ENCODE measurements at regions not wholly inside any gene's neighbourhood (a gene's known extent, or its start where the extent isn't known, plus 50 kb on each side); places are given as distances from the start of the nearest gene placed in this dataset.

DNA sequence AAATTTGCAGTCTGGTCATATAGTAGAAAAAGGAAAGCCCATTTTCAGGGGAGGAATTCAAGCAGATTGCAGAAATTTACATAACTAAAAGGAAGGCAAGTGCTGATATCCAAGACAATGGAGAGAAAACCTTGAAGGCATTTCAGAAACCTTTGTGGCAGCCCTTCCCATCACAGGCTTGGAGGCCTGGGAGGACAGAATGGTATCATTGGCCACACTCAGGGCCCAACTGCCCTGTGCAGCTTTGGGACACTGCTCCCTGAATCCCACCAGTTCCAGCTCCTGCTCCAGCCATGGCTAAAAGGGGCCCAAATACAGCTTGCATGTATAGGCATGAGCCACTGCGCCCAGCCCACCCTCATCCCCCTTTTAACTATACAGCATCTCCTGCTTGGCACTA lies 81.1 kb upstream of the NYAP2 start:
- TF ChIP-seq, protein P1, sequence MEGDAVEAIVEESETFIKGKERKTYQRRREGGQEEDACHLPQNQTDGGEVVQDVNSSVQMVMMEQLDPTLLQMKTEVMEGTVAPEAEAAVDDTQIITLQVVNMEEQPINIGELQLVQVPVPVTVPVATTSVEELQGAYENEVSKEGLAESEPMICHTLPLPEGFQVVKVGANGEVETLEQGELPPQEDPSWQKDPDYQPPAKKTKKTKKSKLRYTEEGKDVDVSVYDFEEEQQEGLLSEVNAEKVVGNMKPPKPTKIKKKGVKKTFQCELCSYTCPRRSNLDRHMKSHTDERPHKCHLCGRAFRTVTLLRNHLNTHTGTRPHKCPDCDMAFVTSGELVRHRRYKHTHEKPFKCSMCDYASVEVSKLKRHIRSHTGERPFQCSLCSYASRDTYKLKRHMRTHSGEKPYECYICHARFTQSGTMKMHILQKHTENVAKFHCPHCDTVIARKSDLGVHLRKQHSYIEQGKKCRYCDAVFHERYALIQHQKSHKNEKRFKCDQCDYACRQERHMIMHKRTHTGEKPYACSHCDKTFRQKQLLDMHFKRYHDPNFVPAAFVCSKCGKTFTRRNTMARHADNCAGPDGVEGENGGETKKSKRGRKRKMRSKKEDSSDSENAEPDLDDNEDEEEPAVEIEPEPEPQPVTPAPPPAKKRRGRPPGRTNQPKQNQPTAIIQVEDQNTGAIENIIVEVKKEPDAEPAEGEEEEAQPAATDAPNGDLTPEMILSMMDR (conservative IDR thresholded peaks at IDR 0.05), result no peak
- no peak for TF ChIP-seq EZH2 (IDR thresholded peaks at IDR 0.05; ENCODE audit: low read depth)
